ENCODE measurements at regions not wholly inside any gene's neighbourhood (a gene's known extent, or its start where the extent isn't known, plus 50 kb on each side); places are given as distances from the start of the nearest gene placed in this dataset.

DNA sequence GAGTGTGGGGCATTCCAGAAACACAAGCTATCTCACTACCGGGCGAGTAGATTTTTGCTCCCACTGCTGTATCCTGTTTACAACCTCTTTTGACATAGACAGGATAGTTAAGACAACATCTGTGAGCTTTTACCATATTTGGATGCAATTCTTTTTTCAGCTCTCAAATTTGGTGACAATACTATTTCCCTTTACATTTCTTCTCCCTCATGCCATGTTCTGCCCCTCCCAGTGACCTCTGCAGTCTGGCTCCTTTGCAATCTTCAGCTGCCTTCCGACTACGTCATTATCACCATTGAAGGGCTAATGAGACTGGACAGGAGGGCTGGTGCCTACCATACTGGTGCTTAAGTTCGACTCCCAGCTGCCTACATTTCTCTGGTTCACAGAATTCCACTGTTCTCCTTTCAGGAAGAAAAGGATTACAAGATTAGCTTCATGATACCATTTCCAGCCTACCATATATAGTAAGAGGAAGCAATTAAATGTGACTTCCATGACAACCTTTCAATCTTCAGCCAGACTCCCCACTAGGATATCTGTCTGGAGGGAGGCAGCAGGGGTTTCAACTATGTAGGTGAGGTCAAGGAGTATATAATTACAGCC is 251.6 kb downstream of the PHLDA1 start:
- WGBS, 2 experiments (ENCODE audit: extremely low coverage in 2 of 2, insufficient read length in 1 of 2) = no CpG with 5 or more reads among the region's 5 CpGs
- intact Hi-C loops (cut with micrococcal nuclease) = no loop called here
- CTCF ChIA-PET = interaction anchor here (0.5 to 1.5 kb wide), 4 partner anchors 10 to 158 kb away, joined by 3 read pairs; no protein-coding TSS in a partner anchor

More for the DNA sequence above, 251.6 kb downstream of the PHLDA1 start:
- H3K9me1 ChIP-seq (ENCODE audit: insufficient read depth, low read length) = peaks cover 15% of the 10 kb centered on the region
- dilution Hi-C loops (cut with HindIII; ENCODE audit: low sequenced_read_pairs, unreplicated experiment) (no loop called here), in situ Hi-C loops (cut with MboI; ENCODE audit: low sequenced_read_pairs) (no loop called here)
- peak overlapping the region; percentile 48; the same call in 1 of the 2 replicates for H3K27ac ChIP-seq (ENCODE audit: insufficient read depth, low read length)
- H3K36me3 ChIP-seq (ENCODE audit: control insufficient read depth, insufficient read depth, low read length) = no peaks in the 10 kb centered on the region
- no peaks in the 10 kb centered on the region; the same call in 1 of the 2 replicates for H3K27me3 ChIP-seq (ENCODE audit: control insufficient read depth, insufficient read depth, low read length)
- DNase-seq (no peak), ATAC-seq (ENCODE audit: low read depth) (no peak)
- H3K14ac ChIP-seq (replicated peaks; ENCODE audit: low read depth, low read length) = peak overlapping the region; percentile 22; the same call in 1 of the 2 replicates
- H2AK9ac ChIP-seq (replicated peaks; ENCODE audit: low read depth, low read length, poor library complexity) = no peak overlapping the region
- H2AFZ ChIP-seq (replicated peaks; ENCODE audit: low read length, poor library complexity) = no peak overlapping the region
- BruUV-seq (replicated peaks) = no TSS peak
- H3K4me3 ChIP-seq (ENCODE audit: insufficient read depth, low read depth, low read length) = no peak overlapping the region
- no peak for TF ChIP-seq RCOR1 (IDR thresholded peaks at IDR 0.05; ENCODE audit: insufficient replicate concordance, low read length)
- H4K8ac ChIP-seq (ENCODE audit: low read depth in 2 of 2, low read length in 2 of 2) = peak overlapping the region; percentile 52 to 56; a peak in 3 of 4 replicates
- 0 out of 4 replicates have a peak, but pooled peaks cover 0 to 4% of the 10 kb centered on the region in 2 experiments for H3K79me1 ChIP-seq (ENCODE audit: low read depth in 1 of 2, low read length in 2 of 2)
- no peaks in the 10 kb centered on the region for H4K20me1 ChIP-seq (ENCODE audit: insufficient read depth, low read length)
- H4K91ac ChIP-seq (ENCODE audit: insufficient read depth, low read depth, low read length) = peak overlapping the region; percentile 75
- H3K4me2 ChIP-seq (ENCODE audit: low read depth, low read length) = no peak overlapping the region
- no peak overlapping the region for H3K23ac ChIP-seq (ENCODE audit: low read depth, low read length)
- H3K18ac ChIP-seq (ENCODE audit: low read depth, low read length) = peak overlapping the region; percentile 82; the same call in 1 of the 2 replicates
- H2AK5ac ChIP-seq (ENCODE audit: low read depth, low read length) = peak overlapping the region; percentile 75
- POLR2A ChIA-PET (ENCODE audit: unreplicated experiment) = no interaction called here
- H4K5ac ChIP-seq (ENCODE audit: low read depth, low read length) = peak overlapping the region; percentile 70
- H2BK20ac ChIP-seq (ENCODE audit: low read depth, low read length) = peak overlapping the region; percentile 77
- H3K9me3 ChIP-seq (ENCODE audit: control insufficient read depth, insufficient read depth, low read length) = no peaks in the 10 kb centered on the region
- peak overlapping the region; percentile 88; the same call in 1 of the 3 replicates for H2BK15ac ChIP-seq (ENCODE audit: low read depth, low read length)
- no peak overlapping the region for H2BK5ac ChIP-seq (ENCODE audit: low read depth, low read length, poor library complexity, severe bottlenecking)
- H3K4ac ChIP-seq (ENCODE audit: low read depth, low read length) = peak overlapping the region; percentile 51
- H2BK120ac ChIP-seq (ENCODE audit: low read depth, low read length) = peak overlapping the region; percentile 63
- H3K4me1 ChIP-seq (ENCODE audit: control insufficient read depth, insufficient read depth, low read length) = peaks cover 20% of the 10 kb centered on the region
- H3K9ac ChIP-seq (ENCODE audit: low read depth, low read length) = no peak overlapping the region
- H3K56ac ChIP-seq (ENCODE audit: extremely low read depth, insufficient read depth, low read length) = no peak overlapping the region
